ENCODE measurements at regions not wholly inside any gene's neighbourhood (a gene's known extent, or its start where the extent isn't known, plus 50 kb on each side); places are given as distances from the start of the nearest gene placed in this dataset.

DNA sequence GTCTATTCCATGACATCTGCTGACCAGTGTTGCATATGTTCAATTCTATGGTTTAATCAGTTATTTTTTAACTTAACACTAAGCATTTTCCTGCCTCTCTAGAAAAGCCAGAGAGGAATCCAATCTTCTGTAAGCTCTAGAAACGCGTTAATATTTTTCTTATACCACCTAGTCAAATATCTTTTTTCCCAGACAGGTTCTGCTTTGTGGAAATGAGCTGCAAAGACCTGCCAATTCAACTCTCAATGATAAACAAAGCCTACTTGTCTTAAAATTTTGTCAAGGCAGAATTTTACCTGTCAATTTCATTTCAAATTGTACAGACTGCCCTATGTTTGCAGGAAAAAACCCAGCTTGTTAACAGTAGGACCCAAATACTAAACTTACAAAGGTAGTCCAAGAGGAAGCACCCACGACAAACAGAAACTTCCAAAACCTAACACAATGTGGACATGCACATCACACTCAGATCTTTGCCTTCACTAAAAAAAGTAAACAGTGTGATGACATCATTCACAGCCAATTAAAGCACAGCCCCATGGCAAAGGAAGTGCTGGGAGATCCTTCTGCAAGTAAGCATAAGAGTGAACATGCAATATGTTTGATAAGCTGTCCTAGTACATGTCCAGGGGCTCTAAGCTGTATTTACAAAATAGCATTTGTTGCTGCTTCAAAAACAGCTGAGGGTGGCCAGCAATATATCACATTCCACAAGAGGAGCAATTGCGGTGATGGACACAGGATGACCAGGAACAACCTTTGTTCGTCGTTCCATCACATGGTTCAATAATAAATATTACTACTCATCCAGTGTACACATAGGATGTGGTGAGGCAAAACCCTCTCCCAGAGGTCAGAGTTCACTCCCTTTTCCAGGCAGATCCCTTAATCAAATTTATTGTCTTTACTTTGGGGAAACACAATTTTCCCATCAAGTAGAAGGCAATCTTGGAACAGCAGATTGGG is 139.4 kb upstream of the TSC22D2 start:
- no peak for DNase-seq (ENCODE audit: low read depth in 2 of 2)

DNA sequence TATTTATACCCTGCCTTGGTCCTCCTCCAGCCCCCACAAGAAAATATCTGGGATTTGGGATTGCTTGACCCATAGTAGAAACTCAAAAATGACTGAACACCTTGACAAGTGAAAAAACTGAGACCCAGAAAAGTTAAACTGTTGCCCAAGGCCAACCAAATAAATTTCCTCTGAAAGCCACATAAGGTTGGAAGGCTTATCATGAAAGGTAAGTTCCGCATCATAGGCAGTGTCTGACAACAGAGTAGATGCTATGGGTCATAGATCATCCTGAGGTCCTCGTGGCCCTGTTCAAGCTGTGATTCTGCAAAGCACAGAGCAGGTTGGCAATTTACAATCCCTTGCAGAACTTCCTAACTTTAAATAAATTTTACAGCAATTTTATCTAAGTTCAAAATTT is 140.8 kb upstream of the TSC22D2 start:
- no peak for DNase-seq (ENCODE audit: low read depth in 2 of 2)

DNA sequence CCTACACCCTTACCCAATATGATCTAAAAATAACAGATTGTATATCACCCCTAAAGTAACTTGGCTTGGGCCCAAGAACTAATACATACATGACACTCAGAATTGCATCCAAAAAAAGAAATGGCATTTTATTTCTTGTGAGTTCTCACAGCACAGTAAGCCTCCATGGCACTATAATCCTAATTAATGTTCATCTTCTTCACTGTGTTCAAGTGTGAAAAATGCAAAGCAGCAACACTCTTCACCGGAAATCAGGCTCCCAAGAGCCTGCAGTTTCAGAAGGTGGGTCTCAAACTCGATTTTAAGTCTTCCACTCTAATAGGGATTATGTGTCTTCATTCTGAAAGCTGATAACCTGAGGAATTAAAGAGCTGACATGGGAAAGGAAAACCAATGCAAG is 142.8 kb upstream of the TSC22D2 start:
- no peak for DNase-seq (ENCODE audit: low read depth in 2 of 2)

DNA sequence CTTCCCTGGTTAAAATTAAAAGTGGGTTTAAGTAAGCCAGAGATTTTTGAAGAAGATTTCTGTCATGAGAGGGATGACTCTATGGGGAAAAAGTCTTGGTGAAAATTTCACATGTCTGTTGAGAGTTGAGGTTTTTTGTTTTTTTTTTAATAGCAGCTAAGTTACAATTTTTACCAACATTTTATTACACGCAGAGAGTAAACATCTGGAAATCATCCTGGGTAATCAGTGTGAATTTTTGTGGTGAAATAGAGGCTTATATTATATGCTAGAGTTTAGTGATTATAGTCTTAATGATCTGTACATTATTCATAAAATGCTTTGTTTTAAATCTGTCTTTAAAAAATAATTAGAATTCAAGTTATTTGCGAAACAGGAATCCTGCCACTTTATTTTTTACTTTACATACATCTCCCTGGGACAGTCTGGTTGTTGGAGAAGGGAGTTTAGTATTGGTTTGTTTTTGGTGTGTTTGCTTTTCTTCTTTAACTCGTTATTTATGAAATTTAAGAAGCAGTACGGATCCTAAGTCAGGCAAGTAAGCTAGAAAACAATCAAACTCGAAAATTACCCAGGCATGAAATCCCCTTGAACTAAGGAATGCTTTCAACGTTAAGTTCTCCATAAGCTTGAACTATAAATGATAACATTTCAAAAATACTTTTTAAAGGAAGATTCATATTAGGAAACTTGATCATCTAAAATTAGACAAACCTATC is 143.4 kb upstream of the TSC22D2 start:
- no peak for DNase-seq (ENCODE audit: low read depth in 2 of 2)

DNA sequence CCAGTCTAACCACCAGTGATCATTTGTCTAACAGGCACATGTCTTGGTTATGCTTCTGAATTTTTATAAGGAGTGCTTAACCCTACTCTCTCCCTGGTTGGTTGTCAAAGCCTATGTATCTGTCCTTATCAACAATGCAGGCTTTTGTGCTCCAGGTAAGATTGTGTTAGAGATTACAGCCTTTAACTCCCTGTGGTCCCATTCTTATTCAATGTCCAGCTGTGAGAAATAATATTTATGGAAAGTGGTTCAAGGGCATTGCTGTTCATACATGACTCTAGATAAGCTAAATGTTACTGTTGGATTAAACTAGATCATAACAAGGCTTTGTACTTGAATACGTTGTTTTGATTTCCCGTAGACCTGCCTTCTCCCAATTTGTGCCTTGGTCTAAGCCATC is 146.1 kb upstream of the TSC22D2 start:
- DNase-seq (ENCODE audit: low read depth in 2 of 2) = no peak

DNA sequence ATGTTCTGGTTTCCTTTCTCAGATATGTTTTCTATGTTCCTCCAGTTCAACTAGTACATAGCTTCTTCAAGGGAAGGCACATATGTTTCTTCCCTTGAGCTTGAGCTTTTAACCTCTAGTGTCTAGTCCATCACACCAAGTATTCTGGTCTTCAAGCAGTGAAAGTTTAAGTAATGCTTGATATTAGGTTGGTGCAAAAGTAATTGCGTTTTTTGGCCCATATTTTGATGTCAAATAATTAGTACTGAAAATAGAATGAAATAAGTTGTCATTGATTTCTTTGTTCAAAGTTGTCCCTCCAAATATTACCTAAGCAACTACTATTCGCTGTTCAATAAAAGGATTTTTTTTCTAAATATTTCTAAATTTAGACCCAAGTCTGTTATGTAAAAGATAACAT is 146.7 kb upstream of the TSC22D2 start:
- no peak for DNase-seq (ENCODE audit: low read depth in 2 of 2)

DNA sequence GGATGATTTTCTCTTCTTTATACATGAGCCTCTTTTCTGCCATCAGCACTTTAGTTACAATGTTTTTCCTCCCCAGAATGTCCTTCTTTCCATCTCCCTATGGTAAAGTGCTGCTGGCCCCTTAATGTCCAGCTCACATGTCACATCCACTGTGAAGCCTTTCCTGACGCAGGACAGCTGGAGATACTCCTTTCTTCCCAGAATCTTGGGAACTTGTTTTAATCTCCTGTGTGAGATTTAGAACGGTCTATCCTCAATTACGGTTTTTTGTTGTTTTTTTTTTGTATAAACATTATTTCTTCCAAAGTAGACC is 147.7 kb upstream of the TSC22D2 start:
- DNase-seq (ENCODE audit: low read depth in 2 of 2) = no peak

DNA sequence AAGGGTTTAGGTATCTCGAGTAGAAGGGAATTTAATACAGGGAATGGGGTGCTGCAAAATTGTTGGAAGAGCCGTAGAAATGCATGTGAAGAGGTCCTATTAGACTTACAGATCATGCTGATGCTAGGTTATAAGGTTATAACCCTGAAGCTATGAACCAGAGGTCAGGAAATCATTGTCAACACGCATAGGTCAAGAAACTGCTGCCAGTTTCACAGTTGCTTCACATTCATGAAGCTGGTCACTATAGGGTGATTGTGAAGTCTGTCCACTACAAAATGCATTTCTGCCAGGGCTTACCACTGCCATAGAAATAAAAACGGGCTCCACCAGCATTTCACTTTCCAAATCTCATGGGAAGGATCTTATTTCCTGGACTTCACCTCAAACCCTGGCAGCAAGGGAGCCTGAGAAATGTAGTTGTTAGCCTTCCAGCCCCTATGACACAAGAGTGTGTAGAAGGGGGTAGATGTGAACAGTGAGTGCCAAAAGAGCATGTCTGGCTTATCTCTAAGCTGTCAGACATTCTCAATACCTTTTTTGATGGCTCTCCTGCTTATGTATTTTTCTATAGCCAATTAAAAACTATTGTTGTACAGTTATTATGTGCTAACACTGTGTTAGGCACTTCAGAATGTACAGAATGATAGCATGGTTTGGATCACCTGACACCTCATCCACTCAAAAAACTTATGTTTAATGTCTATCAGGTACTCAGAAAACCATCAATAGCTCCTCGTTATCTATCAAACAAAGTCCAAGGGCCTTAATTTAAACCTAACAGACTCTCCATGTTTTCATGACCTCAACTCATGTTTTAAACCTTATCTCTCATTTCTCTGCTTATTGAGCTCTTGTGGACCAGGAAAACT is 148.3 kb upstream of the TSC22D2 start:
- no peak for DNase-seq (ENCODE audit: low read depth in 2 of 2)

DNA sequence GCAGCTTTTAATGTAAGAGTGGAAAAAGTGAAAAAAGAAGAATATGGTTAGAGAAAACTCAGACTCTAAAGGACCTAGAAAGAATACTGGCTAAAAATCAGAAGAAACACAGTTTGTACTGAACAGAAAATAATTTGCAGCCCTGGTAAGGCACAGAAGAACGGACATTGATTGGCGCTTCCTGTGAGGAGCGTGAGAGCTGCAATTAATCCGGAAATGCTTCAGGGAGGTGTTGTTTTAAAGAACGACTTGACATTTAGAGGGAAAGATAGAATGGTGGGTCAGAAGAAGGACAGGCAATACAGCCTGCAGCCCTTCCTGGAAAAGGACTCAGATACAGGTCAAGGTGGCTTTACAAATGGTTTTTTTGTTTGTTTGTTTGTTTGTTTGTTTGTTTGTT is 151.3 kb upstream of the TSC22D2 start:
- DNase-seq (ENCODE audit: low read depth in 2 of 2) = no peak

DNA sequence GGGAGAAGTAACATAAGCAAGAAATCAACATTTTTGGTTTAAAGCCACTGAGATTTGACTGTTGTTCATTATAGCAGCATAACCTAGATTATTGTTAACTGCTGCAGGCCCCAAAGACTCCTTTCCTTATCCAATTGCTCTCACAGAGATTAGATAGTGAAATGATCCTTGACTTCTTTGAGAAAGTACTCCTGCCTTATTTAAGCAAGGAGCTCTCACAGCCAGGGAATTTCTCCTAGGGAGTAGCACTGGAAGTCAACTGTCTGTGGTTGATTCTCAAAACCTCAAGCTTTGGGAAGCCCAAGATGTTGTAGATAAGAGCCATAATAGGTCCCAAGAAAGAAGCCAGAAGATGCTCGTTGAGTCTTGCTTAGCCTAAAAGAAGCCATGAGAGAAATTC is 151.8 kb upstream of the TSC22D2 start:
- no peak for DNase-seq (ENCODE audit: low read depth in 2 of 2)

DNA sequence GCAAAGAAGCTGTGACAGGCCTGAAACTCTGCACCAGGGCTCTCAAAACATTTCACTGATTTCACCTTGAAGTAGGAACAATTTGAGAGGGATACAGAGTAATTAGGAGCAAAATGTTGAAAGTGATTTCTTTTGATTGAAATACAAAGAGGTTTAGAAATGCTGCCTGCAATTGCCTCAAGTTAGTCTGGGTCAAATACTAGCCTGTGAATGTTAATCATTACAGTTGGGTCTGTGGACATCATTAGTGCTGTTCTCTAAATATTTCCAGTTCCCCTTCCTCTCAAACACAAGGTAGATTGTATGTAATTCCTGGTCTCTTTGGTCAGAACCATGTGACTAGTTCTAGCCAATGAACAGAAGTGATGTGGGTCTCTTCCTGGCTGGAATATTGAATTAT is 152.3 kb upstream of the TSC22D2 start:
- no peak for DNase-seq (ENCODE audit: low read depth in 2 of 2)

DNA sequence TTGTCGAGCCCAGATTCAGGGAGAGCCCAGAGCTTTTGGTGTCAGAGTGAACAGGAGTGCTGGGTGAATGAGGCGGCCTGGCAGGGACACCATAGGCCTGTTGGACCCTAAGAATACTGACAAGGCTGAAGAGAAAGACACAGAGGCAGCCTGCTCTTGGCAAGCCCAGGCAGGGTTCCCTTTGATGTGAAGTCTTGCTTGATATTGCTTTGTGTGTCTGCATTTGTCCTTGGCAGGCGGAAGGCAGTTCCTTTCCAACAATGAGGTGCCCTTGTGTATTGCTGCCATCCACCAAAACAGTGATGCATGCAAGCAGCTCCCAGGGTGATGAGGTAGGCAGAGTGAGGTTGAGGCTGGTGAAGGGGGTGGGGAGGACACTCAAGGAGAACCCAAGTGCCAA is 152.7 kb upstream of the TSC22D2 start:
- DNase-seq (ENCODE audit: low read depth in 2 of 2) = no peak

DNA sequence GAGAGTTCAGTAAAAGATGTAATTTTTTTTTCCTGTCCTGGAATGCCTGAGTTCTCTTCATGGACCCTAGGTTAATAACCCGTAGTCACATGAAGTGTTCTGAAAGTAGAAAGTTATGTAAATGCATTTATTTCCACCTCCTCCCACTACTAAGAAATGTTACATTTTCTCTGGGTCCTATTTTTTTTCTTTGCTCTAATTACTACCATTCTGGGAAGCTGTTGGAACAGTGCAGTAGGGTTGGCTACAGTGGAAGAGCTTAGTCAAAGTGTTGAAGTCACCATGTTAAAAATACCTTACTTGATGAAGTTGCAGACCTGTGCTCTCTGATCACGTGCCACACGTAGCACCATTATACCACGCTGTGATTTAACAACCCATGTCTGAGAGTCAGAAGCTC is 153.8 kb upstream of the TSC22D2 start:
- no peak for DNase-seq (ENCODE audit: low read depth in 2 of 2)

DNA sequence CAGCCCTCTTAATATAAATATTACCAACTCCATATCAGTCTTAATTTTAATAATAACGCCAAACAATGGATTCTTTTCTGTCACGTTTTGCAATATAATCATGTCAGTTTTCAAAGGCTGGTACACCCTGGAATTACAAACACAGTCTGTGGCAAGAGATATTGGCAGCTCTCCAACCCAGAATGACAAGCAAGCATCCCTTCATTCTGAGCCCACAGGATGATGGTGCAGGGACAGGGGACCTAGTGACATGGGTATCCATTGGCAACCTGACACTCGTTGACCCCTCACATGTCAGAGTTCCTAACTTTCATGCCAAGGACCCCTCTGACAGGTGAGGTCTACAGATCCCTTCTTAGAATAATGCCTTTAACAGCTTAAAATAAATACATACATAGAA is 154.5 kb upstream of the TSC22D2 start:
- no peak for DNase-seq (ENCODE audit: low read depth in 2 of 2)

DNA sequence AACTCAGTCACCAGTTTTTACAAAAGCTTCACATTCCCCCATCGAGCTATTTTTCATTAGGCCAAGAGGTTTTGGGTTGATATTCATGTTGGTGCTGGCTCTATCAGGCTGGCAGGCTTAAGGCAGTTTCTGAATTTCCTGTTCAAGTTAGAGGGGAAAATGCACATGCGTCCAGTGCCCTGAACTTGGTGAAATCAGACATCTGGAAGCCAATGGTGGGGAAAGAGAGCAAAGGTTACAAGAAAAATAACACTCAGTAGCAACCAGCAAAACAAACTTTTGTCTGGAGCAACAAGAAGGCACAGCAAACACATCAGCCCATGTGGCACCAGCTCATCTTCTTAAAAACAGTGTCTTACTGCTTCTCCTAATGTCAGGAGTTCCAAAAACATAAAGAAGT is 155.6 kb upstream of the TSC22D2 start:
- no peak for DNase-seq (ENCODE audit: low read depth in 2 of 2)

DNA sequence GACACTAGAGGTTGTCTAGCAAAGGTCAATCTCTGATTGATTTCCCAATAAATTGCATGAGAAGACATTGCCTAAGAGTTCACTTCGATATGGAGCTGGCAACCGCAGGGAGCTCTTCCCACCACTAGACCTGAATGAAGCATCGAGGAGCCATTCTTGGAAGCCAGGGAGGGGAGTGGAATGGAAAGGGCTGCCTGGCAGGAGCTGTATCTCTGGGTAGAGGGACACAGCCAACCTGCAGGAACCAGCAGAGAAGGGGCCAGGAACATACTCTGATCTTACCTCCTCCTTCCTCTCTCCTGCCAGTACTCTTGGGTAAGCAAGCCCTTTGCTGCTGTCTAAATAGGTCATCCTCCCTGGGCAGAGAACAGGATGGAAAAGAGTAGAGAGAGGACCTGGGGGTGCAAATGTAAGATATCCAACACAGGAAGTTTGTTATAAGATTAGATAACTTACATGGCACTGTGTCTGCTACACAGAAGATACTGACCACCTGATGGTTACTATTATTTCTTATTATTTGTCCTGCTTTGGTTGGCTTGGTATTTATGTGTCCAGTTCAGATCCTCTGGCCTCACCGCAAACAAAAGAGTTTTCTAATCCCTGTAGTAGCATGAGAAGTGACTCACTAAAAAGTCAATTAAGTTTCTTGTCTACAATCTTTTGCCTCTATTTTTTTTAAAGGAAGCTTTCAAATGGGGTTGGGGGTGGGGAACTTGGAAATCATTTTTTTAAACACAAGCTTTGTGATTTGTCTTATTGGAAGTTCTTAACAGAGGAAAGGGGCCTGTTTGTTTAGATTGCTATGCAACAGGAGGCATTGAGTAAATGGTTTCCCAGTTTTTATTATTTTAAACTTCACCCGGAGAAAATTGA is 156.7 kb upstream of the TSC22D2 start:
- DNase-seq (ENCODE audit: low read depth in 2 of 2) = no peak

DNA sequence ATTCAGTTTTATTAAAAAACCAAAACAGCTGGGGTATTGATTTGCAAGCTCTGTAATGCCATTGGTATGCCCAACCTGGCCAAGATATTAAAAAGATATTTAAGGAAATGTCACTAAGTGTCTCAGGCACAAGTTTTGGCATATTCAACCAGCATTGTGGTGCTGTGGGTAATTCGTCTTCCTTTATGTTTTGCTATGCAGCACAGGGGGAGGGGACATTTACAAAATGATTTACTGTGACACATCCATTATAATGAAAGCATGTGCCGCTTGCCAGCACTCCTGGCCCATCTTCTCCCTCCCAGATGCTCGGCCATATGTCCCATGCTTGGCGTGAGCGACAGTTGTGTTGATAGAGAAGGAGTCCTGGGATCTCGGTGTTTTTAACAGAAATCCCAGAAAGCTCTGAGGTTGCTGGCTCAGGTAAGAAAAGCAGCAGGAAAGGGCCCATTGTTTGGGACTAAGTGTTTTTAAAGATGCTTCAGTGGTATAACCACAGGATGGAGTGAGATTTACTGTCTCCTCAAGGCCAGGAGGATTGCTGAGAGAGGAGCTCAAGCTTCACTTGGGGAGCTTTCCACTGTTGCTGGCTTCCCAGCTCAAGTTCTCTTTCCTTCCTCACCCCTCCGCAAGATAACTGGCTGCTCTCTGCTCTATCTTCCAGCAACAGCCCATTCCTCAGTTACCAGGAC is 158.2 kb upstream of the TSC22D2 start:
- no peak for DNase-seq (ENCODE audit: low read depth in 2 of 2)

DNA sequence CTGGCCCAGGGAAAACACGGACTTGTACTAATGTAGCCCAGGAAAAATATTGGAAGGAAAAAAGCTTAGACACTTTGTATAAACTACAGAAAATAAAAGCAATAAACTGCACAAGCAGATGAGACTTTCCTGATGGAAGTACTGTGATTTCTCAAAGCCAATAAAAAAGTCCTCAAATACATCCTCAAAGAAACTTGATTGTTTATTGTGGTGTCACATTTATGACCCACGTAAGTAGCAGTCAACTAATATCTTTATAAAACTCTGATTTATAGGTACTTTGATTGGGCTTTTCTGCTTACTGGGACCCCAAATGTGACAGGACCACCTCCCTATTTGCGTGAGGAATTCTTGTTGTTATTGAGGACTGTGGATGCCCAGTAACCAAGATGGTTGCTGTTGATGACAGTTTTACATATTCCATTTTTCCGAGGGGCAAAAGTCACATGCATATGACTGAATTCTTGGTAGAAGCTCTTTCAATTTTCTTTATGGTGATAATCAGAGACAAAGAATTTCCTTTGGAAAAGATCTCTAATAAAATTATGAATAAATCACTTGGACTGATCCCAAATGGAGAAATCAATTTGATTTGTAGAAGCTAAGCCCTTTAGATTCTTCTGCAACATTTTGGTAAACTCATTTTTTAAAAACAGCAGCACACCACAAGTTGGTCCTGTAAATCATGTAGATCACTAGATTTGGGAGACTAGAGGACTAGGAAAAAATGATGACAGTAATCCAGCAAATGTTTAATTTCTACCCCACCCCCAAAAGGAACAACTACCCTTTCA is 159.0 kb upstream of the TSC22D2 start:
- no peak for DNase-seq (ENCODE audit: low read depth in 2 of 2)

DNA sequence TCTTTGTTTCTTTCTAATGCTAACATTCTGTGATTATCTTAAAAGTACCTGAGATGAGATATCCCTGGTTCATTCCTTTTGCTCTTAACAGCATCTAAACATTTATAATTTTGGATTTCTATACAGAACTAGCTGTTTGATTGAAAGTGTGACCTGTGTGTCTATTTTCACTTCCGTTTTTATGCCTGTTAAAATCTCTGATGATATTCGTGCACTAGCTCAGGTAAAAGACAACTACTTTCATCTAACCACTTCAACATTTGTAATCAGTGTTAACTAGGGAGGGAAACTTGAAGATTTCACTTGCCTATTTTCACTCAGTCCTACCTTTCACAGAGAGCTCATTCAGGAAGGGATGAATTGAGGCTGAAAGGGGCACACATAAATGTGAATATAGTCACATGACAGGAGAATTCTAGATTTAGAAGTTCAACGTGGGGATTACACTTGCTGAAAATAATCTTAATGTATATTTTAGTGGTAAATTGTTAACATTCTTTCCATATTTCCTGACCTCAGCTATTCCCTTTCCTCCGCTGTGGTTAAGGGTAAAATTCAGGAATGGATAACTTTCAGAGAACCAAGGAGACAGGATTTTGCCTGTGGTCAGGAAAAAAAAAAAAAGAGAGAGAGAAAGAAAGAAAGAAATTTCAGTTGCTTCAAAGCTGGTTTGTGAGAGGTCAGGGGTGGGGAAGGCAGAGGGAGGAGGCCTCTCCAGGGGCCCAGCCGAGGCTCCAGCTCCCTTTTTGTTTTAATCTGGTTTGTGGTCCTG is 159.8 kb upstream of the TSC22D2 start:
- DNase-seq (ENCODE audit: low read depth in 2 of 2) = no peak

All from stimulated activated CD8-positive, alpha-beta memory T cell treated with anti-CD3 and anti-CD28 coated beads, Interleukin-7, amount 100 ng/mL, for 4 hours (primary cell).